NCI-H2227 (cell line): ENCODE measurements at regions not wholly inside any gene's neighbourhood (a gene's known extent, or its start where the extent isn't known, plus 50 kb on each side); places are given as distances from the start of the nearest gene placed in this dataset.
"Not testable (repeated sequence)": the region's sequence is repeated elsewhere in the genome, so short reads cannot be mapped to it uniquely, and the experiment has no call there.

Experiments
- DNase-seq: peaks from one replicate; lab custom pipeline; 2025; ENCODE audit not compliant: unreplicated experiment; lab: John Stamatoyannopoulos, UW

DNA sequence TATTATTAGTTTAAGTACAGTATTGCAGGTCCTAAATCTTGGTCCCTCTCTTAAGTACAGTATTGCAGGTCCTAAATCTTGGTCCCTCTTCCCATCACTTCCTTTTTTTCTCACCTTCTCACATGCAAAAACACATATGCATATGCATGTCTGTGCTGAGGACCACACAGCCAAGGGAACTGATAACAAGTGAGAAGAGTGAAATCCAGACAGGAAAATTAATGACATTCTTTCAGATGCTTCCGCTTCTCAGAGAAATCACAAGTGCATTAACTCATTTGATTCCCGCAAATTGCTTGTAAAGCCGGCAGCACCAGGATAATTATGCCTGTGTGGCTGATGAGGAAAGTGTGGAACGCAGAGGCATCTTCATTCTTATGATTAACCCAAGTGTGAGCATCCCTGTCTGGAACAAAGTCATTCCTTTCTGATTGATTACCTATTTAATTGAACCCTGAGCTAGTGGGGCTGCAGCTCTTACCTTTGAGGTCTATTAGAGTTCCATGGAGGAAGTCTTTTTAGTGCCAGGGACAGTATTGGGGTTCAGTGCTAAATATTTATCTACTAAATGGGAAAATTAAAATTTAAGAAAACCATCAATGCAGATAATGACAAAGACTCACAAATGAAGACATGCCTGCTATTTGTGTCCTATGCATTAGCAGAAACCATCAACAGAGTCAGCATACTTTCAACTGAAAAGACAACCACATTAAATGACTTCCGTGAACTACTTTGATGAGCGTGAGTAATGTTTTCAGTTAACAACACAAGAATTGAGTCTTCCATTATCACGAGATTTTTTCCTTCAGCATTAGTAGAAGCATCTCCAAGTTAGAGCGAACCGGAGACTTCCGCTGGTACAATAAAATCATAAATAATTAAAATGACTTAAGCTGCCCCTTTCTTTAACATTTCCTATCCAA is 220.4 kb upstream of the SLC35G4 start:
- no peak for DNase-seq

DNA sequence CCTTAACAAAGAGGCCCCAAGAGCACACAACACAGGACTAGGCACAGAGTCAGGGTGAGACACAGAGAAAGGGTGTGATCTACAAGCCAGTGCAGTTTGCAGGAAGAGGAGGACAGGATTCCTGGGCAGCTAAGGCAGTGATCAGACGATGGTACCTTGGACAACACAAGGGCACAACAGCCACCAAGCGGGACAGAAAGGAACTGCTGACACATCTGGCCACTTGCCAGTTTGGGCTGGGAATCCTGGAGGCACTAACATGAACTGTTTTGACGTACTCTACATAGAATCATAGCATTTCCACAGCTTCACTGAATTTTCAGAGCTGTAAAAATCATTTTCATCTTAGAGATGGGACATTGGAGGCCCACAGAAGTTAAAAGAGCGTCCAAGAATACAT is 221.5 kb upstream of the SLC35G4 start:
- DNase-seq = peak; percentile 1

DNA sequence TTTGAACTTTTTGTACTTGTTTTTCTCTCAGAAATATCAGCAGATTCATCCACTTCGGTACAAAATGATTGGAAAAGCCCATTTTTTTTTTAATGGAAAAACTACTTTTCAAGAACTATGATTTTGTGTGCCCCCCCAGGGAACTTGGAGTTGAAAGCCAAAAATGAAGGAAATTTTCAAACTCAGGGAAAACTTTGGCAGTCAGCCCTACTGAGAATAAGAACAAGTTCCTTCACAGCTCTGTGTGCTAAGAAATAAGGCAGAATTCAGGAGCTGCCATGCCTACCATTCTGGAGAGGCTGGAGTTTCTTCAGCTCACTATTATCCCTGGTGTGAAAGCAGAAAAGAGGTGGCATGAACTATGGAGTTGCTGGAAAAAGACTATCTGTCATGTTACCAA is 226.0 kb upstream of the SLC35G4 start:
- no peak for DNase-seq

DNA sequence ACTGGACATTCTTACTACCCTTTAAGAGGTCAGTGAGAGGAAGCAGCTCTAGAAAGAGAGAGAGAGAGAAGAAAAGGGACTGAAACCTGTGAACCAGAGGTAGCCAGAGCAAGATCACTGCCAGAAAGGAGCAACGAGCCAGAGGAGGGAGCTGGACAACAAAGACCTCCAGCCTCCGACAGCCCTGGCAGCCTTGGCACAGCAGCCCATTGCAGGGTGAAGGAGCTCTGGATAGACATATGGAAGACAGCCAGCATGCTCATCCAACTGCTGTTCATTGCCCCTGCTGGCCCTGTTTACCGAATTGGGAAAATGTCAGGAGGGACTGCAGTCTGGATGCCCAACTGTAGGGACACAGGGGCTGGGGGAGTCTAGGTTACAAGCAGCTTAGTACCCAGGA is 228.4 kb upstream of the SLC35G4 start:
- DNase-seq = no peak

DNA sequence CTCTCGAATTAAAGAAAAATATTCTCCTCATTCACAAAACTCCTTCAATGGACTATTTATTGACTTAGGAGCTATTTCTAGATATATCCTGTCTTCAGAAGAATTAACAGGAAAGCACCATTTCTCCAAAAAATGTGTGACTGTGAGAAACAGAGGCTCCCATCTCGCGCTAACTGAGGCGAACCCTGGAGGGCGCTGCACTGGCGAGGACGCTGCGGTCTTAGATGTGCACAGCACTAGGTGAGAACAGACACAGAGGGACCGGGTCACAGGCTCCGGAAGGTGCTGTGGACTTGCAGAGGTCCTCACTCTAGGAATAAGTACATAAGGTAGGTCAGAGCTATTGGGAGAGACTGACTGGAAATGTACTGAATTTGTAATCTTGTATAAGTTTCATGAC is 229.7 kb upstream of the SLC35G4 start:
- DNase-seq = no peak

DNA sequence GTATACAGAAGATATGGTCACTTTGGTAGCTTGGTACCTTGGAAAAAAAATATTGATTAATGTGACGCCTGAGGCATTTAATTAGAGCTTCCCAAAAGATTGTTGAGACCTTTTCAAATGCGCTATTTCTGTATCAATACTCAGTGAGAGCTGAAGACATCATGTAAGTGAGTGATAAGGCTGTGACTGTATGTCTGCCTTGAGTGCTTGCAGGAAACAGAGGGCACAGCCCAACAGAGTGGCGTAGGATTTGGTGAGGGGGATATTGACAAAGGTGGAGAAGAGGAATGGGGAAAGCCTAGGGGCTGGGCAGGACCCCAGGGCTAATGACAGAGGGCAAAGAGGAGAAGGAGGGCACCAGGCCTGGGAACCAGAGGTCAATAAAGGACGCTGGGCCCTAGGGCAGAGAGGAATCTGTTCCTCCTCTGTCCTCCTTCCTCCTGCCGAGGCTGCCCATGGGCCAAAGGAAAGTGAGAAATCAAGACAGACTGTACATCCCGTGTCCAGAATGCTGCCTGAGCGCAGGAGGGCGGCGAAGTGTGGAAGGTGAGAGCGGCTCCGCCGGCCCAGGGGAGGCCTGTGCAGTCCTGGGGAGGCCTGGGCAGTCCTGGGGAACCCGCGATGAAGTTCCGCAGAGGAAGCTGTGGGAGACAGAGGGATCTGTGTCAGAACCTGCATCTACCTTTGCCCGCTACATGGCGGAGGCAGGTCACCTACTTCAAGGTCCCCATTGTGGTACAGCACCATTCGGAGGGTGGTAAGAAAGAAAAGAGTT is 228.6 kb upstream of the PIEZO2 start:
- DNase-seq = no peak

DNA sequence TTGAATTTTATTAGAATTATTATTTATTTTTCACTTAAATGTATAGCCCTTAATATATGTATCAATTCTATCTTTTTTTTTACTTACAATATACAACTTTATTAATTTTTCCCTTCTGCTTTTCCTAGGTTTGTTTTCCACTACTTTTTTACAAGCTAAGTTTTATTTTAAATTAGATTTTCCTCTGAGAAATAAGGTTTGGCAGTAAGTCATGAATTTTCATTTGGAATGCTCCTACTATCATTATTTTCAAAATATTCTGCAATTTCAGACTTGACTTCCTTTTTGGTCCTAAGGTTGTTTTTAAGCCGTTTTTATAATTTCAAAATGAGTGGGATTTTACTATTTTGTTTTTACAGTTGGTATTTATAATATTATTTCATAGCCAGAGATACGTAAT is 222.8 kb upstream of the PIEZO2 start:
- DNase-seq = no peak

DNA sequence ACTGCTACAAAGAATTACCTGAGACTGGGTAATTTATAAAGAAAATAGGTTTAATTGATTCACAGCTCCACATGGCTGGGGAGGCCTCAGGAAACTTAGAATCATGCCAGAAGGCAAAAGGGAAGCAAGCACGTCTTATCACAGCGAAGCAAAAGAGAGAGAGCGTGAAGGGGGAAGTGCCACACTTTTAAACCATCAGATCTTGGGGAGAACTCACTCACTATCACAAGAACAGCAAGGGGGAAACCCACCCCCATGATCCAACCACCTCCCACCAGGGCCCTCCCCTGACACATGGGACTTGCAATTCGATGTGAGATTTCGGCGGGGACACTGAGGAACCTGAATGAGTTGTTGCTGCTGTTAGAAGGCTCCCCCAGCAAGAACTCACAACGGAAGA is 220.2 kb upstream of the PIEZO2 start:
- DNase-seq = no peak

DNA sequence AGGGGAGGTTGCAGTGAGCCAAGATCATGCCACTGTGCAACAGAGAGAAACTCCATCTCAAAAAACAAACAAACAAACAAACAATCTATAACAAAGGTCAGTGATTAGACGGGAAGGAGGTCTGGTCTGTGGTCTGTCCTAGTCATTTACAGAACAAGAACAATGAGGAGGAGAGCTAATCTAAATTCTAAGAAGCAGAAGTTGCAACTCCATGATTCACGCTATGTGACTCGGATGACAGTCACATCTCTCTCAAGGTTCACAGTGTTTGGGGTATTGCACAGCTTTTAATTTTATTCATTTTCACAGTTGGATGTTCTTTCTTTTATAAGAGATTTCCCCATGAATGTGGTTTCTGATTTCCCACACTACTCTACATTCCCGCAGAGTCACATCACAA is 218.7 kb upstream of the PIEZO2 start:
- no peak for DNase-seq

DNA sequence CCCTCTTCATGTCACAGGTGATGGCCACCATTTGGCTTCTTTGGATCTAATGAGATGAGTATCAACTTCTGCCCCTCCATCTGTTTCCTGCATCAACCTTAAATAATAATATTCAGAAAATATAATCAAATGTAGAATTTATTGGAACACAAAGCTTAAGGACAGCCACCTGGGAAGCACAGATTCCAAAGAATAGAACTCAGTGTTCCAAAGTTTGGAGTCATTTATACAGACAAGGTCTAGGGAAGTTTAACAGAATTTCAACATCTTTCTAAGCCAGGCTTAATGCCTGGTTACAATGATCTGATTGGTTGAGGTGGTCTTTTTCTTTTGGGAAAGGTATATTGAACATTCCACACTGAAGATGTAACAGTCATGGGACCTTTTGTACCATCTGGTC is 218.0 kb upstream of the PIEZO2 start:
- no peak for DNase-seq

DNA sequence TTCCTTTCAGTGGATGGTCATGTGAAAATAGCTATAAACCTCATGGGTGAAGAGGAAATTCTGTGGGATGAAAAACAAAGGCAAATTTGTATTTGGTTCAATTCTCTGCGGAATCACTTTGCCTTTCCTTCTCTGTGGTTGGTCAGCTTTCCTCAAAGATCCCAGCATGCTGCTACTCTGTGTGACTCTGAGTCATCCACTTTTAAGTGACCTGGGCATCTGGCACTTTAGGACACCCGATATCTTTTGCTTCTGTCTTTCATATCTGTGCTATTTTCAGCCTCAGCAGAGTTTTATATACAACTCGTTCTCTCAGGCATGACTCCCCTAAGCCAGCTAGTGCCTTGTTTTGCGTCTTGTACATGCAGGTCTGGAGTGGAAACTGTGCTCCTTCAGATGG is 217.0 kb upstream of the PIEZO2 start:
- DNase-seq = no peak

DNA sequence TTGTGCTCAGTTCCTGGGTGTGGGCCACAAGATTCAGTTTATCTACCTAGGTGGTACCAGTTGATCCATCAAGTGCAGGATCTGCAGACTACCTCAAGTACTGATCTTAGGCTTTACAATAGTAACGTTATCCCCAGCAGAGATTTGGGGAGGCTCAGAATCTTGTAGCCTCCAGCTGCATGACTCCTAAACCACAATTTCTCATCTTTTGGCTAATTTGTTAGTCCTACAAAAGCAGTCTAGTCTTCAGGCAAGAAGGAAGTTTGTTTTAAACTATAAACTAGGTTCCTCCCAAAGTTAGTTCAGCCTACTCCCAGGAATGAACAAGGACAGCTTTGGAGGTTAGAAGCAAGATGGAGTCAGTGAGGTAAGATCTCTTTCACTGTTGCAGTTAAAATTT is 213.5 kb upstream of the PIEZO2 start:
- DNase-seq = no peak

DNA sequence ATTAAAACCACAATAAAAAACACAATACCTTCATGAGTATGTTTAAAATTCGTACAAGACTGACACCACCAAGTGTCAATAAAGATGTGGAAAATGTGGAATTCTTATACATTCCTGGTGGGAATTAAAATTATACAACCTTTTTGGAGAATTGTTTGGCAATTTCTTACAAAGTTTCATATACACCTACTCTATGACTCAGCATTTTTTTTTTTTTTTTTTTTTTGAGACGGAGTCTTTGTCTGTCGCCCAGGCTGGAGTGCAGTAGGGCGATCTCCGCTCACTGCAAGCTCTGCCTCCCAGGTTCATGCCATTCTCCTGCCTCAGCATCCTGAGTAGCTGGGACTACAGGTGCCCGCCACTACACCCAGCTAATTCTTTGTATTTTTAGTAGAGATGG is 212.5 kb upstream of the PIEZO2 start:
- DNase-seq = not testable (repeated sequence)

DNA sequence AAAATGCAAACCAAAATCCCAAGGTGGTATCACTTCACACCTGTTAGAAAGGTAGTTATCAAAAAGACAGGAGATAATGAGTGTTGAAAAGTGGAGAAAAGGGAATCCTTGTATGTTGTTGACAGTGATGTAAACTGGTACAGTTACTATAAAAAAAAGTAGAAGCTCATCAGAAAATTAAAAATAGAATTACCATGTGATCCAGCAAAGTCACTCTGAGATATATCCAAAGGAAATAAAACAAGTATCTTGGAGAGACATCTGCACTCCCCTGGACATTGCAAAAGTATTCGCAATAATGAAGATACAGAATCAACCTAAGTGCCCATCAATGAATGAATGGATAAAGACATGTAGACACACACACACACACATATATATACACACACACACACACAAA is 208.3 kb upstream of the PIEZO2 start:
- DNase-seq = no peak

DNA sequence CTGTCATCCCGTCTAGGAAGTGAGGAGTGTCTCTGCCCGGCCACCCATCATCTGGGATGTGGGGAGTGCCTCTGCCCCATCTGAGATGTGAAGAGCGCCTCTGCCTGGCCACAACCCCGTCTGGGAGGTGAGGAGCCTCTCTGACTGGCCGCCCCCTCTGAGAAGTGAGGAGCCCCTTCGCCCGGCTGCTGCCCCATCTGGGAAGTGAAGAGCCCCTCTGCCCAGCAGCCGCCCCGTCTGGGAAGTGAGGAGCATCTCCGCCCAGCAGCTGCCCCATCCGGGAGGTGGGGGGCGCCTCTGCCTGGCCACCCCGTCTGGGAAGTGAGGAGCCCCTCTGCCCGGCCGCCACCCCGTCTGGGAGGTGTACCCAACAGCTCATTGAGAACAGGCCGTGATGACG is 195.2 kb upstream of the PIEZO2 start:
- not testable (repeated sequence) for DNase-seq

DNA sequence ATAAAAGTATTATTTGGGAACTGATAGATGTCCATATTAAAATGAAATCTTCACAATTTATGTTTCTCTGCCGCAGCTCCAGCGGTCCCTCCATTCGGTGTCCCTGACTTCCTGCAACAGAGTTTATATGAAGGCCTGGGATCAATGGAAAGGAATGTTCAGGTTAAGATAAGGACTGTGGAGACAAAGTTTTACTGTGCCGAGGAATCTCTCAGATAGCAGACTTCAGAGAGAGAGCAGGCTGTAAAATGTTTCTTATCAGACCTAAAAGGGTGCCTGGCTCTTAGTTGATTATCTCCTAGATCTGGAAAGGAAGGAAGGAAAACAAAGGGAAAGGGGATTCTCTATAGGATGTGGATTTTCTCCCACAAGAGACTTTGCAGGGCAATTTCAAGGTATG is 193.7 kb upstream of the PIEZO2 start:
- DNase-seq = no peak

DNA sequence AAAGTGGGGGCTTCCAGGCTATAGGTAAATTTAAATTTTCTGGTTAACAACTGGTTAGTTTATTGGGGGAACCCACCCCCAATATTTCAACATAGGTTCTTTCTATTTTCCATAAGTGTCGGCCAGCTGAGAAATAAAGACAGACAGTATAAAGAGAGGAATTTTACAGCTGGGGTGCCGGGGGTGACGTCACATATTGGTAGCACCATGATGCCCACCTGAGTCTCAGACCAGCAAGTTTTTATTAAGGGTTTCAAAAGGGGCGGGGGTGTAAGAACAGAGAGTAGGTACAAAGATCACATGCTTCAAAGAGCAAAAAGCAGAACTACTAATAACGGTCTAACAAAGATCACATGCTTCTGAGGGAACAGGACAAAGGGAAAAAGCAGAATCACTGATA is 192.7 kb upstream of the PIEZO2 start:
- not testable (repeated sequence) for DNase-seq

DNA sequence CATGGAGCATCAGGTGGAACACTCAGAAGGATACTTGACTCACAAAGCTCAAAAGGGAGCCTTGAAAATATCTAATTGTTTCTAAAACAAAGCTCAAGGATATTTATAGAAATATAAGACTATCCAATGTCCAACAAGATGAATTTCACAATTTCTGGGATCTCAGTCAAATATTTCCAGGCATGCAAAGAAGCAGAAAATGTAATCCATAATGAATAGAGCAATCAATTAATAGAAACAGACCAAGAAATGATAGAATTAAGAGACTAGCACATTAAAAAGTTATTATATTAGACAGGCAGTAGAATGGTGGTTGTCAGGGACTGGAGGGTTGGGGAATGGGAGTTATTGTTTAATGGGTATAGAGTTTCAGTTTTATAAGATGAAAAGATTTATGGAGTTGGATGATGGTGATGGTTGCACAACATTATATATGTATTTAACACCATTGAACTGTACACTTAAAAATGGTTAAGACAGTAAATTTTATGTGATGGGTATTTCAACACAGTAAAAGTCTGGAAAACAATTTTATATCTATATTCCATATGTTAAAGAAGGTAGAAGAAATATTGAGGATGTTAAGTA is 189.9 kb upstream of the PIEZO2 start:
- no peak for DNase-seq

DNA sequence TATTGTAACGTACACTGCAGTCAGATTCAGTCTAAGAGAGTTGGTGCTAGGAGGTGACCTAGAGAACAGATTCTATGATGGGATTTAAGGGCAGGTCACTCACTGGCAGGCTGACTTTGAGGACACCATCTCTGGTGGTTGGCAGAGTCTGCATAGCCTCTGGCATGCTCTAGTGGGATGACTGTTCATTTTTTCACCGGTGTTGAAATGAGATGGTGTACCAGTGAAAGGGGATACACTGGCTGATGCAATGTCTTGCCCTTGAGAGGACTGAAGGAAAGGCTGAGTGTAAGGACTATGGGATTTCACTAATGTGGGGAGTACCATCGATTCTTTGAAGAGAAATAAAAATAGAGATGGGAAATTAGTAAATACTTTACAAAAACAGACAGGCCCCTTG is 186.9 kb upstream of the PIEZO2 start:
- no peak for DNase-seq

DNA sequence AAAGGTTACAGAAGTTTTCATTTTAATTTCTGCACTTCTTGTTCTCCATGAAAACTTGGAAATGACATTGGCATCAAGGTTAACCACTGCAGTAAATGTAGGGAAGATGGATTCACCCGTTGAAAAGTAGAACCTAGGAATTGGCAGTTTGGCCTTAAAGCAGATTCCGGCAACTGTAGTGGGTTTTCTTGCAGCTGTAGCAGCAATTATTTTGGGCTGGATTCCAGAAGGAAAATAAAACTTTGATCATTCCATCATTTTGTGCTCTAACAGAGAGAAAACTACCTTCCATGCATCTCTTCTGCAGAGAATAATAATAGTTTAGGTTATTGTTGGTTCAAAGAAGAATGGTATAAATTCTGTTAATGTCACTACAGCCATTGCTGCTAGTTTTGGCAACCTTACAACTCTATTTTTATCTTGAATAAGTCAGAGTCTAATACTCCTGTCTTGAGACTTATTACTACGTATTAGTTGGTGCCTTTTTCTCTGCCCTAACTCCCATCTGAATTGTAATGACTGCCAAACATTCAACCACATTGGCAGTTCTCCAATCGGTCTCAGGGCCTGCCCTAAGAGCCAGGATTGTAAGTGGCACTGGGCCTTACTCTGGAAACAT is 178.1 kb upstream of the PIEZO2 start:
- DNase-seq = no peak
